OCI-LY7 (cell line): ENCODE measurements at regions not wholly inside any gene's neighbourhood (a gene's known extent, or its start where the extent isn't known, plus 50 kb on each side); places are given as distances from the start of the nearest gene placed in this dataset.

Source experiments
- BruUV-seq: library from RNA; stranded (reverse); fragments of 400-500 nt; replicated peaks from 2 replicates; lab custom pipeline; 2021; lab: Mats Ljungman, UMichigan
- CTCF ChIA-PET: fragments of 300-600 bp; sonication (Branson Sonifier 250); formaldehyde crosslinking; loops from one replicate; lab custom pipeline; 2022; ENCODE audit warnings: antibody characterized with exemption; ENCODE audit not compliant: unreplicated experiment; lab: Charles Lee
- POLR2A ChIA-PET: fragments of 300-600 bp; sonication (Branson Sonifier 250); formaldehyde crosslinking; loops from one replicate; lab custom pipeline; 2022; ENCODE audit warnings: antibody characterized with exemption; lab: Charles Lee
- DNase-seq: peaks from one replicate; pipeline ENCODE4 v3.0.0-alpha.2; 2015; ENCODE audit warnings: low spot score
- H2AFZ ChIP-seq: fragments of 200-600 bp; sonication (generic), shearing (Covaris generic); 2 replicates; pipeline ENCODE4 v1.6.1; 2014; ENCODE audit warnings: mild to moderate bottlenecking, antibody characterized with exemption, low read length, moderate library complexity
- H3K27ac ChIP-seq: fragments of 200-600 bp; sonication (generic); 2 replicates; pipeline ENCODE4 v1.5.1; 2014; ENCODE audit warnings: mixed run types, low read depth, mild to moderate bottlenecking, moderate library complexity, low read length, inconsistent platforms; ENCODE audit not compliant: poor library complexity, severe bottlenecking
- H3K36me3 ChIP-seq: fragments of 200-600 bp; sonication (generic); 2 replicates; pipeline ENCODE4 v1.6.1; 2014; ENCODE audit warnings: mild to moderate bottlenecking, antibody characterized with exemption, low read length, moderate library complexity, mixed read lengths; ENCODE audit not compliant: insufficient read depth
- H3K4me1 ChIP-seq: fragments of 200-600 bp; sonication (generic); 2 replicates; pipeline ENCODE4 v1.5.1; 2014; ENCODE audit warnings: mild to moderate bottlenecking, low read length; ENCODE audit not compliant: insufficient read depth, poor library complexity, severe bottlenecking
- H3K4me2 ChIP-seq: fragments of 200-600 bp; sonication (generic); 2 replicates; pipeline ENCODE4 v1.6.1; 2014; ENCODE audit warnings: mild to moderate bottlenecking, low read length
- H3K4me3 ChIP-seq: fragments of 200-600 bp; sonication (generic); 2 replicates; pipeline ENCODE4 v1.5.1; 2014; ENCODE audit warnings: mild to moderate bottlenecking, low read depth, low read length; ENCODE audit not compliant: poor library complexity, severe bottlenecking
- H3K79me2 ChIP-seq: fragments of 200-600 bp; sonication (generic); 2 replicates; pipeline ENCODE4 v1.6.1; 2016; ENCODE audit warnings: low read depth, mild to moderate bottlenecking, low read length, moderate library complexity, mixed read lengths; ENCODE audit not compliant: insufficient read depth
- H3K9me2 ChIP-seq: fragments of 200-600 bp; sonication (generic); 2 replicates; pipeline ENCODE4 v1.6.1; 2016; ENCODE audit warnings: mild to moderate bottlenecking, low read length, mixed read lengths; ENCODE audit not compliant: insufficient read depth
- H3K9me3 ChIP-seq: fragments of 200-600 bp; sonication (generic); 2 replicates; pipeline ENCODE4 v1.6.1; 2014; ENCODE audit warnings: mild to moderate bottlenecking, mixed run types, low read length, mixed read lengths
- H4K20me1 ChIP-seq: fragments of 200-600 bp; sonication (generic); 2 replicates; pipeline ENCODE4 v1.6.1; 2014; ENCODE audit warnings: mild to moderate bottlenecking, antibody characterized with exemption, low read length, moderate library complexity, mixed read lengths; ENCODE audit not compliant: insufficient read depth
- EZH2phosphoT487 ChIP-seq: fragments of 200-600 bp; sonication (generic); IDR thresholded peaks from 2 replicates; pipeline ENCODE4 v1.6.1; 2018; ENCODE audit warnings: low read depth, borderline replicate concordance, mild to moderate bottlenecking, mixed run types, antibody characterized with exemption, low read length, moderate library complexity, mixed read lengths
- intact Hi-C: fragments of 100-400 bp; cut with micrococcal nuclease; formaldehyde crosslinking; loops from one replicate; pipeline ENCODE4 v1.10.0; 2022; ENCODE audit not compliant: unreplicated experiment
- TF ChIP-seq, protein P1 (sequence below): fragments of 200-600 bp; sonication (generic); conservative IDR thresholded peaks from 2 replicates; pipeline ENCODE4 v1.5.1; 2014; ENCODE audit warnings: mild to moderate bottlenecking, antibody characterized with exemption, low read length, moderate library complexity, mixed read lengths

DNA sequence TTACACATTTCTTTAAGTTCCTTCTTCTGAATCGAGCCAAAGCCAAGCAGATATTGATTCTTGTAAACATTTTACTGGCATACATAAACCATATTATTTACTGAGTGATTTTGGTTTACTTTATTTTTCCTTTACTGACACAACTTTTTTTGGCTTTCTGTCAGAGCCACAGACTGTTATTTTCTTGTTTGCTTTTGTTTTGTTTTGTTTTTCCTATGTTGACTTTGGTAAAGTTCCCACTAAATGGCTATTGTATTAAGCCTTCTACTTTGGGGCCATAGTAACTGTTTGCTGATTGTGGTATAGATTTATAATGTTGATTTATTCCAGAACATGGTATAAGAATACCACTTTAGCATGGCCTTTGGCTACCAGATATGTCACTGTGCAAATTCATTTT lies 419.4 kb downstream of the DCDC2C start:
- CTCF ChIA-PET = no interaction called here

DNA sequence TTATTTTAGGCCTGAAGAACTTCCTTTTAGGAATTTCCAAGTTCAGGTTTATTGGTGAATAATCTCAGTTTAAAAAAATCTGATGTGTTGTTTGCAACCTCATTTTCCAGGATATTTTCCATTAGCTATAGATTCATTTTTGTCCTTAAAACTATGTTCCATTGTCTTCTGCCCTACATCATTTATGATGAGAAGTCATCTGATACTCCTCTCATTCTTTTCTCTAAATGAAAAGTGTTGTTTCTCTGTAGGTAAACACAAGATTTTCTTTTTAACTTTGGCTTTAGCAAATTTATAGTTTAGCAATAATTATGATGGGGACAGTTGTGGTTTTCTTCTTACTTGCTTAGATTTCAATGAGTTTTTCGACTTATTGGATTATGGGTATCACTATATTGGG lies 427.3 kb downstream of the DCDC2C start:
- Histone ChIP-seq H3K79me2 (no peaks in the 10 kb centered on the region), H3K4me3 (no peak overlapping the region), H3K36me3 (no peaks in the 10 kb centered on the region), H3K27ac (no peak overlapping the region), H3K4me1 (no peaks in the 10 kb centered on the region), H3K4me2 (no peak overlapping the region), H4K20me1 (no peaks in the 10 kb centered on the region), H3K9me2 (no peaks in the 10 kb centered on the region), H2AFZ (no peak overlapping the region), H3K9me3 (peaks cover 12% of the 10 kb centered on the region; the same call in 1 of the 2 replicates)
- intact Hi-C loops = no loop called here
- ChIA-PET POLR2A (no interaction called here), CTCF (no interaction called here)
- DNase-seq = no peak
- TF ChIP-seq, protein P1, sequence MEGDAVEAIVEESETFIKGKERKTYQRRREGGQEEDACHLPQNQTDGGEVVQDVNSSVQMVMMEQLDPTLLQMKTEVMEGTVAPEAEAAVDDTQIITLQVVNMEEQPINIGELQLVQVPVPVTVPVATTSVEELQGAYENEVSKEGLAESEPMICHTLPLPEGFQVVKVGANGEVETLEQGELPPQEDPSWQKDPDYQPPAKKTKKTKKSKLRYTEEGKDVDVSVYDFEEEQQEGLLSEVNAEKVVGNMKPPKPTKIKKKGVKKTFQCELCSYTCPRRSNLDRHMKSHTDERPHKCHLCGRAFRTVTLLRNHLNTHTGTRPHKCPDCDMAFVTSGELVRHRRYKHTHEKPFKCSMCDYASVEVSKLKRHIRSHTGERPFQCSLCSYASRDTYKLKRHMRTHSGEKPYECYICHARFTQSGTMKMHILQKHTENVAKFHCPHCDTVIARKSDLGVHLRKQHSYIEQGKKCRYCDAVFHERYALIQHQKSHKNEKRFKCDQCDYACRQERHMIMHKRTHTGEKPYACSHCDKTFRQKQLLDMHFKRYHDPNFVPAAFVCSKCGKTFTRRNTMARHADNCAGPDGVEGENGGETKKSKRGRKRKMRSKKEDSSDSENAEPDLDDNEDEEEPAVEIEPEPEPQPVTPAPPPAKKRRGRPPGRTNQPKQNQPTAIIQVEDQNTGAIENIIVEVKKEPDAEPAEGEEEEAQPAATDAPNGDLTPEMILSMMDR = no peak
- TF ChIP-seq EZH2phosphoT487 = no peak
- no TSS peak for BruUV-seq

More for the DNA sequence above, 419.4 kb downstream of the DCDC2C start:
- Histone ChIP-seq H3K4me3 (no peak overlapping the region), H3K79me2 (no peaks in the 10 kb centered on the region), H4K20me1 (no peaks in the 10 kb centered on the region), H3K9me3 (no peaks in the 10 kb centered on the region), H3K9me2 (no peaks in the 10 kb centered on the region), H3K4me2 (no peak overlapping the region), H3K27ac (no peak overlapping the region), H3K4me1 (no peaks in the 10 kb centered on the region), H3K36me3 (no peaks in the 10 kb centered on the region), H2AFZ (no peak overlapping the region)
- DNase-seq = no peak
- POLR2A ChIA-PET = no interaction called here
- intact Hi-C loops = loop anchor here (10.0 kb wide), 1 partner anchor 232 kb away; no protein-coding TSS in a partner anchor
- TF ChIP-seq, protein P1 = no peak
- TF ChIP-seq EZH2phosphoT487 = no peak
- no TSS peak for BruUV-seq

DNA sequence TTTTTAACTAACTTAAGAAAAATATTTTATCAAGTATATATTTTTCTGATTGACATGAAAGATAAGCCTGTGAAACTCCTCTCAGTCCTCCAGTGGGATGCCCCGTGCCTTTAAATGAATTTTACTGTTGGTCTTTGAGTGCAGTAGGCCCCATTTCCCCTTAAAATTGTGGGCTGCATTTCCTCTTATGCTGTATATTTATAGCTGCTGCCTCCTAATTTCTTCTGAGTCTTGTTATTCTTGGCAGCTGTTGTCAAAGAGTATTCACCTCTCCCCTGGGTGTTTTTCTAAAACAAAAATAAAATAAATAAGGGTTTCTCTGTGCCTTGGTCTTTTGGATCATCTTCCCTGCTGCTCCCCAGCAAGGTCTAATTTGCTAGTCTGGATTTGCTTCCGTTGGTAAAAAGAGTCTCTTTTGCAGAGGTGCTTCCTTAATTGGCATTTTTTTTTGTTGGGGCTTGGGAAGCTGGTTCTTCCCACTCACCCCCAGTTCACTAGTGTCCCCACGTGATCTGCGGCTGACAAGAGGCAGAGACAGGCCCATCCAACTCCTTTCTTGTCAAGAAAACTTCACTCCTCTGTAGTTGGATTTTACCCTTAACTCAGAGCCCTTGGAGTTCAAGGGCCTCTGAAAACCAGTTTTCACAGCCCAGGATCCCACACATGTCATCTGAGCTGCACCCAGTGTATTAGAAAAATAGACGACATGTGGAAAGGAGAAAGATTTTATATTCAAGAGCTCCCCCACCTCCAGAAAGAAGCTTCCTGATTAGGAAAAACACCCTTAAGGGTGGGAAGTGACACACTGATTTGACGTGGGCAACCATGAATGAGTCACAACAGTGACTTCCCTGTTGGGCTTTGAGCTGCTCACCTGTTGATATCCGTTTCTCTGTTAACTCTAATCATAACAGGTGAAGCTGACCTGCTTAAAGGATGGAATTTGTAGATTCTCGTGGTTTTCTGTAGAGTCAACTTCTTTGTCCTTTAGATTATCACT lies 431.5 kb downstream of the DCDC2C start:
- intact Hi-C loops = no loop called here
- BruUV-seq = no TSS peak
- ChIA-PET CTCF (no interaction called here), POLR2A (interaction anchor here (0.9 to 1.1 kb wide), 2 partner anchors 8 to 22 kb away, joined by 3 to 5 read pairs; no protein-coding TSS in a partner anchor)
- no peaks in the 10 kb centered on the region for H4K20me1 ChIP-seq
- H3K36me3 ChIP-seq = no peaks in the 10 kb centered on the region
- no peaks in the 10 kb centered on the region for H3K79me2 ChIP-seq
- H3K4me3 ChIP-seq = no peak overlapping the region
- no peak overlapping the region for H3K4me2 ChIP-seq
- no peak overlapping the region for H3K27ac ChIP-seq
- TF ChIP-seq, protein P1 = no peak
- no peak for TF ChIP-seq EZH2phosphoT487
- no peak for DNase-seq
- no peak overlapping the region for H2AFZ ChIP-seq
- H3K9me3 ChIP-seq = peaks cover 12% of the 10 kb centered on the region; the same call in 1 of the 2 replicates
- H3K9me2 ChIP-seq = no peaks in the 10 kb centered on the region
- no peaks in the 10 kb centered on the region for H3K4me1 ChIP-seq
